Common myeloid progenitor, CD34-positive (primary cell): ENCODE measurements at regions not wholly inside any gene's neighbourhood (a gene's known extent, or its start where the extent isn't known, plus 50 kb on each side); places are given as distances from the start of the nearest gene placed in this dataset.

Experiments used
- CTCF ChIA-PET: fragments of 350-600 bp; sonication (Branson Sonifier 250); formaldehyde crosslinking; loops from one replicate; lab custom pipeline; 2021; ENCODE audit warnings: antibody characterized with exemption; lab: Charles Lee
- POLR2A ChIA-PET: fragments of 350-600 bp; sonication (Branson Sonifier 250); formaldehyde crosslinking; loops from one replicate; lab custom pipeline; 2021; ENCODE audit warnings: antibody characterized with exemption; lab: Charles Lee
- DNase-seq, 3 donors: peaks; one replicate each; pipeline versions ENCODE4 v3.0.0 to v3.0.0-alpha.2; 2013
- H3K27ac ChIP-seq, 2 experiments: 1 replicate in 1 of 2; 2 replicates in 1 of 2; pipeline ENCODE4 v1.7.0; 2013; ENCODE audit warnings: inconsistent platforms in 2 of 2, low read length in 2 of 2, mild to moderate bottlenecking in 2 of 2, low read depth in 1 of 2, moderate library complexity in 1 of 2; ENCODE audit not compliant: severe bottlenecking in 2 of 2, insufficient read depth in 1 of 2, poor library complexity in 1 of 2
- H3K27me3 ChIP-seq, 5 experiments: replicated peaks in 2 of 5; 1 replicate in 3 of 5; 2 replicates in 2 of 5; pipeline versions ENCODE4 v1.6.1 to v1.7.0; 2013; ENCODE audit warnings: low read length in 4 of 5, mild to moderate bottlenecking in 2 of 5, moderate library complexity in 2 of 5, inconsistent platforms in 1 of 5; ENCODE audit not compliant: insufficient read depth in 5 of 5, control insufficient read depth in 4 of 5
- H3K36me3 ChIP-seq, 4 experiments: 1 replicate in 2 of 4; 2 replicates in 2 of 4; pipeline versions ENCODE4 v1.6.1 to v1.7.0; 2013; ENCODE audit warnings: low read length in 3 of 4, control low read depth in 1 of 4, mild to moderate bottlenecking in 1 of 4; ENCODE audit not compliant: control insufficient read depth in 4 of 4, insufficient read depth in 4 of 4
- H3K4me1 ChIP-seq, 4 experiments: 1 replicate in 3 of 4; 2 replicates in 1 of 4; pipeline versions ENCODE4 v1.6.1 to v1.7.1; 2013; ENCODE audit warnings: low read length in 3 of 4, mild to moderate bottlenecking in 3 of 4, control low read depth in 1 of 4, inconsistent platforms in 1 of 4, moderate library complexity in 1 of 4; ENCODE audit not compliant: control insufficient read depth in 4 of 4, insufficient read depth in 4 of 4; ENCODE audit errors: control extremely low read depth in 1 of 4
- H3K4me3 ChIP-seq, 7 experiments: 1 replicate in 4 of 7; 2 replicates in 3 of 7; pipeline versions ENCODE4 v1.5.1 to v1.7.0; 2013; ENCODE audit warnings: mild to moderate bottlenecking in 7 of 7, low read length in 6 of 7, moderate library complexity in 6 of 7, inconsistent platforms in 2 of 7, low read depth in 2 of 7, control low read depth in 1 of 7; ENCODE audit not compliant: insufficient read depth in 4 of 7, control insufficient read depth in 1 of 7; ENCODE audit errors: extremely low read depth in 1 of 7
- H3K9me3 ChIP-seq, 5 experiments: 1 replicate in 4 of 5; 2 replicates in 1 of 5; pipeline versions ENCODE4 v1.6.1 to v1.7.1; 2013; ENCODE audit warnings: low read length in 4 of 5, mild to moderate bottlenecking in 2 of 5, inconsistent platforms in 1 of 5, low read depth in 1 of 5, moderate library complexity in 1 of 5; ENCODE audit not compliant: control insufficient read depth in 4 of 5, insufficient read depth in 2 of 5; ENCODE audit errors: control extremely low read depth in 1 of 5
- WGBS: methylation state at CpG from one replicate; pipeline ENCODE4 v1.1.5; 2013; ENCODE audit not compliant: insufficient coverage; 5-methylcytosine and 5-hydroxymethylcytosine counted together

- Histone ChIP-seq H3K36me3 (no peaks in the 10 kb centered on the region), H3K4me1 (peaks cover 0 to 2% (median 0%) of the 10 kb centered on the region in 4 experiments), H3K27me3 (no peaks in the 10 kb centered on the region), H3K4me3 (no peak overlapping the region), H3K9me3 (peaks cover 0 to 13% (median 0%) of the 10 kb centered on the region in 5 experiments), H3K27ac (no peak overlapping the region)
- WGBS, result no CpG with 5 or more reads among the region's 2 CpGs
- POLR2A ChIA-PET, result no interaction called here
- CTCF ChIA-PET, result no interaction called here
- no peak for DNase-seq
Measured at GRCh38 chr2:41579806-41580205, 468.0 kb upstream of the PKDCC start.

GRCh38 chr2:41580806-41581205, 467.0 kb upstream of the PKDCC start:
- Histone ChIP-seq H3K27me3 (no peaks in the 10 kb centered on the region), H3K36me3 (no peaks in the 10 kb centered on the region), H3K4me1 (peaks cover 0 to 2% (median 0%) of the 10 kb centered on the region in 4 experiments), H3K9me3 (peaks cover 0 to 17% (median 0%) of the 10 kb centered on the region in 5 experiments), H3K27ac (no peak overlapping the region), H3K4me3 (no peak overlapping the region)
- CTCF ChIA-PET, result no interaction called here
- WGBS, result 92% methylated on average over 3 of the region's 4 CpGs
- POLR2A ChIA-PET, result no interaction called here
- DNase-seq, result no peak

- ChIA-PET POLR2A (no interaction called here), CTCF (no interaction called here)
- Histone ChIP-seq H3K27ac (no peak overlapping the region), H3K36me3 (no peaks in the 10 kb centered on the region), H3K4me1 (no peaks in the 10 kb centered on the region), H3K9me3 (no peaks in the 10 kb centered on the region), H3K27me3 (no peaks in the 10 kb centered on the region), H3K4me3 (no peak overlapping the region)
- no peak for DNase-seq
- WGBS, result 88% methylated on average over 1 of the region's 1 CpG
Measured at GRCh38 chr2:41595240-41595639, 452.6 kb upstream of the PKDCC start.

GRCh38 chr2:41597680-41598079, 450.1 kb upstream of the PKDCC start:
- no peaks in the 10 kb centered on the region for H3K36me3 ChIP-seq
- no peak for DNase-seq
- no peak overlapping the region for H3K4me3 ChIP-seq
- 100% methylated on average over 2 of the region's 2 CpGs for WGBS
- no peaks in the 10 kb centered on the region for H3K4me1 ChIP-seq
- CTCF ChIA-PET, result no interaction called here
- POLR2A ChIA-PET, result no interaction called here
- no peaks in the 10 kb centered on the region for H3K27me3 ChIP-seq
- no peaks in the 10 kb centered on the region for H3K9me3 ChIP-seq
- no peak overlapping the region for H3K27ac ChIP-seq

- WGBS, result 100% methylated on average over 2 of the region's 5 CpGs
- no peaks in the 10 kb centered on the region for H3K27me3 ChIP-seq
- no peaks in the 10 kb centered on the region for H3K36me3 ChIP-seq
- no peaks in the 10 kb centered on the region for H3K4me1 ChIP-seq
- no peaks in the 10 kb centered on the region for H3K9me3 ChIP-seq
- H3K4me3 ChIP-seq, result no peak overlapping the region
- DNase-seq, result no peak
- ChIA-PET CTCF (no interaction called here), POLR2A (no interaction called here)
- no peak overlapping the region for H3K27ac ChIP-seq
Measured at GRCh38 chr2:41598161-41598894, 449.5 kb upstream of the PKDCC start.

- H3K27ac ChIP-seq, result no peak overlapping the region
- ChIA-PET POLR2A (no interaction called here), CTCF (no interaction called here)
- no peaks in the 10 kb centered on the region for H3K36me3 ChIP-seq
- no peak for DNase-seq
- no peaks in the 10 kb centered on the region for H3K4me1 ChIP-seq
- H3K27me3 ChIP-seq, result no peaks in the 10 kb centered on the region
- no peaks in the 10 kb centered on the region for H3K9me3 ChIP-seq
- no peak overlapping the region for H3K4me3 ChIP-seq
Measured at GRCh38 chr2:41600460-41600859, 447.4 kb upstream of the PKDCC start.

- ChIA-PET CTCF (no interaction called here), POLR2A (no interaction called here)
- 100% methylated on average over 1 of the region's 2 CpGs for WGBS
- DNase-seq, result no peak
- Histone ChIP-seq H3K4me1 (no peaks in the 10 kb centered on the region), H3K27me3 (no peaks in the 10 kb centered on the region), H3K27ac (no peak overlapping the region), H3K36me3 (no peaks in the 10 kb centered on the region), H3K4me3 (no peak overlapping the region), H3K9me3 (no peaks in the 10 kb centered on the region)
Measured at GRCh38 chr2:41602341-41602740, 445.5 kb upstream of the PKDCC start.
